Thyroid gland (tissue), 4 donors: ENCODE measurements at regions not wholly inside any gene's neighbourhood (a gene's known extent, or its start where the extent isn't known, plus 50 kb on each side); places are given as distances from the start of the nearest gene placed in this dataset.

Source experiments
- DNase-seq, 2 donors: peaks; one replicate each; pipeline ENCODE4 v3.0.0-alpha.2; 2019
- H3K27ac ChIP-seq, 3 donors: fragments of 200-600 bp; sonication (generic); 1 replicate in 2 of 3; 2 replicates in 1 of 3; pipeline ENCODE4 v1.5.1; 2016 to 2019; ENCODE audit warnings: mild to moderate bottlenecking in 1 of 3, moderate library complexity in 1 of 3
- H3K27me3 ChIP-seq: fragments of 200-600 bp; sonication (generic); one replicate; pipeline ENCODE4 v1.5.1; 2019
- H3K36me3 ChIP-seq, 2 donors: fragments of 200-600 bp; sonication (generic); one replicate each; pipeline ENCODE4 v1.5.1; 2016 to 2019
- H3K4me1 ChIP-seq, 2 donors: fragments of 200-600 bp; sonication (generic); one replicate each; pipeline ENCODE4 v1.5.1; 2017 to 2019
- H3K4me3 ChIP-seq, 3 donors: fragments of 200-600 bp; sonication (generic); replicated peaks in 1 of 3; 1 replicate in 2 of 3; 2 replicates in 1 of 3; pipeline ENCODE4 v1.5.1; 2016; ENCODE audit warnings: mild to moderate bottlenecking in 1 of 3
- H3K9me3 ChIP-seq: fragments of 200-600 bp; sonication (generic); one replicate; pipeline ENCODE4 v1.5.1; 2017
- POLR2A ChIP-seq, 2 donors: fragments of 450-650 bp; IDR thresholded peaks; one replicate each; pipeline ENCODE4 v1.6.1; 2017; ENCODE audit warnings: antibody characterized with exemption in 2 of 2, mild to moderate bottlenecking in 2 of 2, moderate library complexity in 1 of 2
- WGBS, 2 donors: methylation state at CpG; one replicate each; pipeline ENCODE4 v1.1.5; 2017; 5-methylcytosine and 5-hydroxymethylcytosine counted together
- intact Hi-C: fragments of 100-400 bp; cut with DNase I; formaldehyde crosslinking; loops from one replicate; pipeline ENCODE4 v1.15.1; 2023
- TF ChIP-seq, protein P1 (sequence below), 6 experiments: fragments of 200-600 bp in 3 of 6; fragments of 450-650 bp in 3 of 6; sonication (generic) in 3 of 6; IDR thresholded peaks; one replicate each; pipeline ENCODE4 v1.5.1; 2016 to 2019; ENCODE audit warnings: antibody characterized with exemption in 6 of 6, mild to moderate bottlenecking in 2 of 6, inconsistent platforms in 1 of 6, moderate library complexity in 1 of 6

DNA sequence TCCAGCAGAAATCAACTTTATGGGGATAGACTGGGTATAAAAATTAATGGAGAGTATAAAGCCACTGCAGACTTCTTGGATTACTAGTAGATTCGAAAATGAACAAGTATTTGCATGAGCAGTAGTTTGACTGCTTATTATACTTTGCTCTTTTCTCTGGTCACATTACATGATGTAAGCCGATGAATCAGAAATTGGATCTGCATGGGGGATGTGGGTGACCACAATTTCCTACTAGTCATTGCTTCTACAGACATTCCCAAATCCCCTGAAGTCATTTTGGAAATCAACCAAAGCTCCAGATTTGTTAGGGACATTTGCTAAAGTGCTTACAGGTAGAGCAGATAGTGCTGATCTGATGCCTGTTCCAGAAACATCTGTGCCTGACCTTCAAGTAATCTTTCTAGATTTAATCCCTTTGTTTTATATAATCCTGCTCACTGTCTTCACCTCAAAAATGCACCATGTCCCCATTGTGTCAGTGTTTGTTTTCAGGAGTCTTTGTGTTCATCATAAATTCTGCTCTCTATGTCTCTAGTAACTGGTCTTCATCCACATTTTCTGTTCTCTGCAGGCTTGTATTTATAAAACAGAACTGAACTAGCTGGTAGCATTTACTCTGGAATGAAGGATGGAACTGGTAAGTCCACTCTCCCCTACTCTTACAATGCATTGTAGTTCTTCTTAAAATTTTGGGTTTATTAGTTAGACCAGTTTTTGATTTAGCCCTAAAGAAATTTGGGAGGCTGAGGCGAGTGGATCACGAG, 201.5 kb upstream of the CSNK1A1L start:
- Histone ChIP-seq H3K4me3 (no peak overlapping the region), H3K9me3 (no peaks in the 10 kb centered on the region), H3K27ac (no peak overlapping the region), H3K27me3 (no peaks in the 10 kb centered on the region), H3K4me1 (no peaks in the 10 kb centered on the region), H3K36me3 (no peaks in the 10 kb centered on the region)
- TF ChIP-seq, protein P1, sequence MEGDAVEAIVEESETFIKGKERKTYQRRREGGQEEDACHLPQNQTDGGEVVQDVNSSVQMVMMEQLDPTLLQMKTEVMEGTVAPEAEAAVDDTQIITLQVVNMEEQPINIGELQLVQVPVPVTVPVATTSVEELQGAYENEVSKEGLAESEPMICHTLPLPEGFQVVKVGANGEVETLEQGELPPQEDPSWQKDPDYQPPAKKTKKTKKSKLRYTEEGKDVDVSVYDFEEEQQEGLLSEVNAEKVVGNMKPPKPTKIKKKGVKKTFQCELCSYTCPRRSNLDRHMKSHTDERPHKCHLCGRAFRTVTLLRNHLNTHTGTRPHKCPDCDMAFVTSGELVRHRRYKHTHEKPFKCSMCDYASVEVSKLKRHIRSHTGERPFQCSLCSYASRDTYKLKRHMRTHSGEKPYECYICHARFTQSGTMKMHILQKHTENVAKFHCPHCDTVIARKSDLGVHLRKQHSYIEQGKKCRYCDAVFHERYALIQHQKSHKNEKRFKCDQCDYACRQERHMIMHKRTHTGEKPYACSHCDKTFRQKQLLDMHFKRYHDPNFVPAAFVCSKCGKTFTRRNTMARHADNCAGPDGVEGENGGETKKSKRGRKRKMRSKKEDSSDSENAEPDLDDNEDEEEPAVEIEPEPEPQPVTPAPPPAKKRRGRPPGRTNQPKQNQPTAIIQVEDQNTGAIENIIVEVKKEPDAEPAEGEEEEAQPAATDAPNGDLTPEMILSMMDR (IDR thresholded peaks at IDR 0.05): no peak
- TF ChIP-seq POLR2A (IDR thresholded peaks at IDR 0.05): no peak
- no peak for DNase-seq
- intact Hi-C loops: no loop called here
- WGBS, 2 donors: 84 to 91% methylated on average over 4 of the region's 4 CpGs

DNA sequence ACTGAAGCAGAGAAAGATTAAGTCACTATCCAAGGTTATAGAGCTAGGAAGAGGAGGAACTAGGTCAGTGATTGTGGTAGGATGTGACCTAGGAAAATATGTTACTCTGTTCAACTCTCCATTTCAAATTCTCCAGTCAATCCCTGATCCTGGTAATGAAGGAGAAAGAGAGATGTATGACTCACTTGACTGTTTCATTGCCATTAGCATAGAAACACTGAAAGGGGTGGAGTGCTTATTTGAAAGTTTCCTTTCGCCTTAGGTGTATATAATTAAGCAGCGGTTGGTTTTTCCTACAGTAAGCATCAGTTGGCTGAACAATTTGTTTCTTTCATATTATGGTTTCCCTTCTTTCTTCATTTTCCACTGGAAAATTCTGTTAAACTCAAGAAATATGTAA, 198.1 kb upstream of the CSNK1A1L start:
- H3K27ac ChIP-seq: no peak overlapping the region
- no peaks in the 10 kb centered on the region for H3K9me3 ChIP-seq
- TF ChIP-seq, protein P1 (IDR thresholded peaks at IDR 0.05): no peak
- no peak for TF ChIP-seq POLR2A (IDR thresholded peaks at IDR 0.05)
- H3K4me1 ChIP-seq: no peaks in the 10 kb centered on the region
- H3K36me3 ChIP-seq: no peaks in the 10 kb centered on the region
- no peak overlapping the region for H3K4me3 ChIP-seq
- DNase-seq: no peak
- 92 to 95% methylated on average over 2 of the region's 2 CpGs for WGBS, 2 donors
- no peaks in the 10 kb centered on the region for H3K27me3 ChIP-seq
- intact Hi-C loops: no loop called here

DNA sequence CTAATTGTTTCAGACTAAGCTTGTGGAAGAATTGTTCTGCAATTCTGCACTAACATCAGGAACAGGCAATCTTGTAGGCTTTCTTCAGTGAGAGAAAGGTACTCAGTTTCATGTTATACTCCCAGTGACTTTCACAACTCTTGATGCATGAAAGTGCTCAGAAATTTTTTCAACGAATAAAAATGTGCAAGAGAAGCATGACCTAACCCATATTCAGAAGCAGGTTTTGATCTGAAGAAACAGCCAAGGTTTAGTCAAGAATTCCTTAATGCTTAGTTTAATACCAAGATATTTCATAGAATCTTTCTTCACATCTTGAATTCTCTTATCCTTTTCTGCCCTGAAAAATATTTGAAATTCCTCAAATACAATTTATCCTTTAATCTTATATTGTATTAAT, 197.2 kb upstream of the CSNK1A1L start:
- H3K36me3 ChIP-seq: no peaks in the 10 kb centered on the region
- H3K9me3 ChIP-seq: no peaks in the 10 kb centered on the region
- TF ChIP-seq, protein P1 (IDR thresholded peaks at IDR 0.05): no peak
- TF ChIP-seq POLR2A (IDR thresholded peaks at IDR 0.05): no peak
- no peak overlapping the region for H3K27ac ChIP-seq
- H3K4me1 ChIP-seq: no peaks in the 10 kb centered on the region
- no peak for DNase-seq
- H3K4me3 ChIP-seq: no peak overlapping the region
- no peaks in the 10 kb centered on the region for H3K27me3 ChIP-seq
- WGBS, 2 donors: 48 to 68% methylated on average over 1 of the region's 1 CpG
- intact Hi-C loops: no loop called here

DNA sequence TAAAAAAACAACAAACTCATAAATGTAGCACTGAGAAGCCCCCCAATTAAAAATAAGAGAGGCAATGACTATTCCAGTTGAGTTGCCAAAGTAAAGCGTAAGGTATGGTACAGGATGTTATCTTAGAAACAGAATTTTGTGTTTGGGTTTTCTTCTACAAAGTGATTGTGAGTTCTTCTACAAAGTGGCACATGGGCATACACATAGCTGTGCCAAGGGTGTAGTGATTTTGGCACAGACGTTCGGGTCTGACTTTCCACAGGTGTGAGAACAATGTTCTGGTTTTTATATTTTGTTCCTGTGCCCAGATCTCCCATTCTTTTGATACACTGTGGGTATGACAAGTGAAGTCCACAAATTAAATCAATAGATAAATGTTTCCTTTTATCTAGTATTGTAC, 190.1 kb upstream of the CSNK1A1L start:
- WGBS, 2 donors: 75 to 78% methylated on average over 3 of the region's 3 CpGs
- Histone ChIP-seq H3K27ac (no peak overlapping the region), H3K36me3 (no peaks in the 10 kb centered on the region), H3K4me1 (no peaks in the 10 kb centered on the region), H3K4me3 (no peak overlapping the region), H3K27me3 (no peaks in the 10 kb centered on the region), H3K9me3 (no peaks in the 10 kb centered on the region)
- TF ChIP-seq, protein P1 (IDR thresholded peaks at IDR 0.05): no peak
- TF ChIP-seq POLR2A (IDR thresholded peaks at IDR 0.05): no peak
- intact Hi-C loops: no loop called here
- no peak for DNase-seq

DNA sequence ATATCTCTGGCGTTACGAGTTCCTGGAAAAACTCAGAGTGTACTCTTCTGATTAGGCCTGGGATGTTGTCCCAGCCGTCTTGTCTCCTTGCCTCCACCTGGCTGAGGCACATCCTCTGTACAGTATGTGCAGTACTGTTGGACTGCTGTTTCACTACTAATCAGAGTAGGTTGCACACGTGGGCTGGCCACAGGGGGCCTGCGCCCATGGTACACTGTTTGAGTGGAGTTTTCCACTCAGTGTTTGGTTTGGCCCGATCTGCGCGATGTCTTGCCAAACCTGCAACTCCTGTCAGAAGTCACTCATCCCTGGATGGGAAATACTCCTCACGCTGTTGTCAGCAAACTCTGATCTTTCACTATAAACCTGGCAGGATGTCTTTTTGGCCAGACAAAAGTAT, 189.6 kb upstream of the CSNK1A1L start:
- H3K36me3 ChIP-seq: no peaks in the 10 kb centered on the region
- no peaks in the 10 kb centered on the region for H3K27me3 ChIP-seq
- 77 to 90% methylated on average over 9 of the region's 9 CpGs for WGBS, 2 donors
- H3K4me1 ChIP-seq: no peaks in the 10 kb centered on the region
- no peaks in the 10 kb centered on the region for H3K9me3 ChIP-seq
- H3K27ac ChIP-seq: no peak overlapping the region
- intact Hi-C loops: no loop called here
- TF ChIP-seq, protein P1 (IDR thresholded peaks at IDR 0.05): no peak
- TF ChIP-seq POLR2A (IDR thresholded peaks at IDR 0.05): no peak
- peak; percentile 5 to 11 for DNase-seq
- H3K4me3 ChIP-seq: no peak overlapping the region
